ENCODE measurements at regions not wholly inside any gene's neighbourhood (a gene's known extent, or its start where the extent isn't known, plus 50 kb on each side); places are given as distances from the start of the nearest gene placed in this dataset.

GRCh38 chr5:67299231-67299735 lies 102.7 kb upstream of the CD180 start:
- Histone ChIP-seq H3K18ac (ENCODE audit: insufficient read length, low read depth, low read length) (no peak overlapping the region), H2AFZ (ENCODE audit: low read length) (no peak overlapping the region), H4K91ac (ENCODE audit: insufficient read length, low read depth, low read length) (no peak overlapping the region), H3K4ac (ENCODE audit: low read depth, low read length) (no peak overlapping the region), H4K5ac (ENCODE audit: insufficient read length, low read depth, low read length) (no peak overlapping the region), H3K79me1 (ENCODE audit: insufficient read depth, low read depth, low read length, poor library complexity, severe bottlenecking) (no peaks in the 10 kb centered on the region), H3K9me3 (ENCODE audit: control insufficient read depth, low read depth, low read length) (no peaks in the 10 kb centered on the region), H3T11ph (ENCODE audit: low read length) (no peak overlapping the region), H3K23me2 (ENCODE audit: insufficient read length, low read depth, low read length, poor library complexity, severe bottlenecking) (no peaks in the 10 kb centered on the region), H2BK15ac (ENCODE audit: low read depth, low read length) (no peak overlapping the region), H3K9ac (ENCODE audit: extremely low read depth, insufficient read length, low read length) (no peak overlapping the region), H3K27me3 (ENCODE audit: insufficient read depth, low read length) (no peaks in the 10 kb centered on the region), H3K4me1 (ENCODE audit: insufficient read depth, low read length) (0 out of 2 replicates have a peak, but pooled peaks cover 2% of the 10 kb centered on the region), H4K20me1 (ENCODE audit: control insufficient read depth, insufficient read depth, insufficient read length) (no peaks in the 10 kb centered on the region), H3K4me2 (ENCODE audit: insufficient read depth, insufficient read length, low read length) (no peak overlapping the region), H2BK20ac (ENCODE audit: low read depth, low read length, poor library complexity, severe bottlenecking) (no peak overlapping the region), H3K79me2 (ENCODE audit: insufficient read depth, low read length) (no peaks in the 10 kb centered on the region), H2BK5ac (ENCODE audit: insufficient read length, low read length) (no peak overlapping the region), H3K56ac (ENCODE audit: insufficient read length, low read depth, low read length) (no peak overlapping the region), H2BK12ac (ENCODE audit: insufficient read length, low read depth, low read length) (no peak overlapping the region), H3K14ac (ENCODE audit: insufficient read depth, low read length) (no peak overlapping the region), H3K27ac (ENCODE audit: insufficient read length, low read depth, low read length) (no peak overlapping the region), H2BK120ac (ENCODE audit: low read depth, low read length, poor library complexity, severe bottlenecking) (no peak overlapping the region), H2AK5ac (ENCODE audit: insufficient read length, low read length) (no peak overlapping the region), H4K8ac (replicated peaks; ENCODE audit: insufficient read length, low read depth, low read length) (no peak overlapping the region), H3K23ac (ENCODE audit: insufficient read length, low read depth, low read length) (no peak overlapping the region)
- Mint-ChIP-seq H3K27me3 (ENCODE audit: low read depth) (no peaks in the 10 kb centered on the region), H3K4me1 (no peaks in the 10 kb centered on the region), H3K4me3 (no peak overlapping the region), H3K9me3 (no peaks in the 10 kb centered on the region), H3K36me3 (ENCODE audit: insufficient read depth in 1 of 3, low read depth in 3 of 3) (no peaks in the 10 kb centered on the region), H3K27ac (no peak overlapping the region)
- WGBS (ENCODE audit: extremely low coverage, insufficient read length, low lambda C conversion rate) = no CpG with 5 or more reads among the region's 2 CpGs
- DNase-seq = no peak
- no peak for TF ChIP-seq CTCF (conservative IDR thresholded peaks at IDR 0.05)
